ENCODE measurements at regions not wholly inside any gene's neighbourhood (a gene's known extent, or its start where the extent isn't known, plus 50 kb on each side); places are given as distances from the start of the nearest gene placed in this dataset.

GRCh38 chr2:176454893-176455815 is 185.9 kb downstream of the MTX2 start:
- Histone ChIP-seq H3K4me1 (no peaks in the 10 kb centered on the region), H3K9me3 (no peaks in the 10 kb centered on the region), H3K36me3 (no peaks in the 10 kb centered on the region), H3K27me3 (peaks cover 11% of the 10 kb centered on the region), H3K4me3 (no peak overlapping the region), H3K27ac (no peak overlapping the region)
- intact Hi-C loops (cut with DNase I) = loop anchor here (10.0 kb wide), 1 partner anchor 320 kb away; no protein-coding TSS in a partner anchor
- DNase-seq (peak; percentile 83), ATAC-seq (peak; percentile 89)
- TF ChIP-seq CTCF (IDR thresholded peaks at IDR 0.05) = peak; percentile 98

- no peaks in the 10 kb centered on the region for H3K4me1 ChIP-seq
- intact Hi-C loops (cut with DNase I) = loop anchor here (10.0 kb wide), 1 partner anchor 321 kb away; no protein-coding TSS in a partner anchor
- H3K27me3 ChIP-seq = peaks cover 11% of the 10 kb centered on the region
- no peaks in the 10 kb centered on the region for H3K36me3 ChIP-seq
- H3K9me3 ChIP-seq = no peaks in the 10 kb centered on the region
- DNase-seq = no peak
- H3K27ac ChIP-seq = no peak overlapping the region
- no peak overlapping the region for H3K4me3 ChIP-seq
- peak; percentile 50 for ATAC-seq
- no peak for TF ChIP-seq CTCF (IDR thresholded peaks at IDR 0.05)
These were observed 186.6 kb downstream of the MTX2 start for GRCh38 chr2:176455816-176456291.

- Histone ChIP-seq H3K4me1 (peaks cover 7% of the 10 kb centered on the region), H3K4me3 (no peak overlapping the region), H3K27ac (no peak overlapping the region), H3K36me3 (no peaks in the 10 kb centered on the region), H3K9me3 (no peaks in the 10 kb centered on the region), H3K27me3 (peaks cover 11% of the 10 kb centered on the region)
- ATAC-seq (no peak), DNase-seq (no peak)
- no peak for TF ChIP-seq CTCF (IDR thresholded peaks at IDR 0.05)
- intact Hi-C loops (cut with DNase I) = loop anchor here (10.0 kb wide), 1 partner anchor 323 kb away; no protein-coding TSS in a partner anchor
These were observed 188.2 kb downstream of the MTX2 start for GRCh38 chr2:176457481-176457880.

- ATAC-seq = no peak
- no peaks in the 10 kb centered on the region for H3K36me3 ChIP-seq
- intact Hi-C loops (cut with DNase I) = no loop called here
- peaks cover 7% of the 10 kb centered on the region for H3K4me1 ChIP-seq
- no peak overlapping the region for H3K4me3 ChIP-seq
- DNase-seq = no peak
- H3K9me3 ChIP-seq = no peaks in the 10 kb centered on the region
- TF ChIP-seq CTCF (IDR thresholded peaks at IDR 0.05) = no peak
- H3K27me3 ChIP-seq = peaks cover 3% of the 10 kb centered on the region
- no peak overlapping the region for H3K27ac ChIP-seq
These were observed 192.0 kb downstream of the MTX2 start for GRCh38 chr2:176461098-176461808.

GRCh38 chr2:176461809-176462670 is 192.8 kb downstream of the MTX2 start:
- no peak for DNase-seq
- Histone ChIP-seq H3K27me3 (peaks cover 6% of the 10 kb centered on the region), H3K4me3 (no peak overlapping the region), H3K36me3 (no peaks in the 10 kb centered on the region), H3K4me1 (peaks cover 7% of the 10 kb centered on the region), H3K27ac (no peak overlapping the region), H3K9me3 (no peaks in the 10 kb centered on the region)
- no peak for ATAC-seq
- TF ChIP-seq CTCF (IDR thresholded peaks at IDR 0.05) = no peak
- intact Hi-C loops (cut with DNase I) = no loop called here

All from upper lobe of right lung (tissue), 1 donor.